ENCODE measurements at regions not wholly inside any gene's neighbourhood (a gene's known extent, or its start where the extent isn't known, plus 50 kb on each side); places are given as distances from the start of the nearest gene placed in this dataset.
"Not testable (repeated sequence)": the region's sequence is repeated elsewhere in the genome, so short reads cannot be mapped to it uniquely, and the experiment has no call there.

GRCh38 chr2:184371641-184372040 lies 226.7 kb upstream of the ZNF804A start:
- Histone ChIP-seq H3K4me3 (ENCODE audit: control insufficient read depth in 1 of 7, extremely low read depth in 1 of 7, insufficient read depth in 4 of 7, low read depth in 2 of 7, low read length in 6 of 7) (no peak overlapping the region), H3K27ac (ENCODE audit: insufficient read depth in 1 of 2, low read depth in 1 of 2, low read length in 2 of 2, poor library complexity in 1 of 2, severe bottlenecking in 2 of 2) (no peak overlapping the region), H3K4me1 (ENCODE audit: control extremely low read depth in 1 of 4, control insufficient read depth in 4 of 4, insufficient read depth in 4 of 4, low read length in 3 of 4) (no peaks in the 10 kb centered on the region), H3K27me3 (replicated peaks in 2 of 5; ENCODE audit: control insufficient read depth in 4 of 5, insufficient read depth in 5 of 5, low read length in 4 of 5) (no peaks in the 10 kb centered on the region), H3K9me3 (ENCODE audit: control extremely low read depth in 1 of 5, control insufficient read depth in 4 of 5, insufficient read depth in 2 of 5, low read depth in 1 of 5, low read length in 4 of 5) (peaks cover 0 to 1% (median 0%) of the 10 kb centered on the region in 5 experiments), H3K36me3 (ENCODE audit: control insufficient read depth in 4 of 4, insufficient read depth in 4 of 4, low read length in 3 of 4) (no peaks in the 10 kb centered on the region)
- ChIA-PET POLR2A (no interaction called here), CTCF (interaction anchor here (0.6 kb wide), 1 partner anchor 918 kb away, joined by 4 read pairs; no protein-coding TSS in a partner anchor)
- no peak for DNase-seq
- WGBS (ENCODE audit: insufficient coverage): 100% methylated on average over 1 of the region's 1 CpG

GRCh38 chr2:184372484-184372883 lies 225.8 kb upstream of the ZNF804A start:
- no peak overlapping the region for H3K4me3 ChIP-seq (ENCODE audit: control insufficient read depth in 1 of 7, extremely low read depth in 1 of 7, insufficient read depth in 4 of 7, low read depth in 2 of 7, low read length in 6 of 7)
- no peaks in the 10 kb centered on the region for H3K36me3 ChIP-seq (ENCODE audit: control insufficient read depth in 4 of 4, insufficient read depth in 4 of 4, low read length in 3 of 4)
- DNase-seq: no peak
- ChIA-PET POLR2A (no interaction called here), CTCF (no interaction called here)
- no peaks in the 10 kb centered on the region for H3K27me3 ChIP-seq (replicated peaks in 2 of 5; ENCODE audit: control insufficient read depth in 4 of 5, insufficient read depth in 5 of 5, low read length in 4 of 5)
- no peak overlapping the region for H3K27ac ChIP-seq (ENCODE audit: insufficient read depth in 1 of 2, low read depth in 1 of 2, low read length in 2 of 2, poor library complexity in 1 of 2, severe bottlenecking in 2 of 2)
- H3K9me3 ChIP-seq (ENCODE audit: control extremely low read depth in 1 of 5, control insufficient read depth in 4 of 5, insufficient read depth in 2 of 5, low read depth in 1 of 5, low read length in 4 of 5): peaks cover 0 to 1% (median 0%) of the 10 kb centered on the region in 5 experiments
- no peaks in the 10 kb centered on the region for H3K4me1 ChIP-seq (ENCODE audit: control extremely low read depth in 1 of 4, control insufficient read depth in 4 of 4, insufficient read depth in 4 of 4, low read length in 3 of 4)

GRCh38 chr2:184394642-184395041 lies 203.7 kb upstream of the ZNF804A start:
- Histone ChIP-seq H3K4me3 (ENCODE audit: control insufficient read depth in 1 of 7, extremely low read depth in 1 of 7, insufficient read depth in 4 of 7, low read depth in 2 of 7, low read length in 6 of 7) (no peak overlapping the region), H3K27me3 (replicated peaks in 2 of 5; ENCODE audit: control insufficient read depth in 4 of 5, insufficient read depth in 5 of 5, low read length in 4 of 5) (no peaks in the 10 kb centered on the region), H3K4me1 (ENCODE audit: control extremely low read depth in 1 of 4, control insufficient read depth in 4 of 4, insufficient read depth in 4 of 4, low read length in 3 of 4) (no peaks in the 10 kb centered on the region), H3K36me3 (ENCODE audit: control insufficient read depth in 4 of 4, insufficient read depth in 4 of 4, low read length in 3 of 4) (no peaks in the 10 kb centered on the region), H3K9me3 (ENCODE audit: control extremely low read depth in 1 of 5, control insufficient read depth in 4 of 5, insufficient read depth in 2 of 5, low read depth in 1 of 5, low read length in 4 of 5) (no peaks in the 10 kb centered on the region), H3K27ac (ENCODE audit: insufficient read depth in 1 of 2, low read depth in 1 of 2, low read length in 2 of 2, poor library complexity in 1 of 2, severe bottlenecking in 2 of 2) (no peak overlapping the region)
- no peak for DNase-seq
- POLR2A ChIA-PET: no interaction called here
- CTCF ChIA-PET: no interaction called here

- ChIA-PET CTCF (no interaction called here), POLR2A (no interaction called here)
- no peak overlapping the region for H3K27ac ChIP-seq (ENCODE audit: insufficient read depth in 1 of 2, low read depth in 1 of 2, low read length in 2 of 2, poor library complexity in 1 of 2, severe bottlenecking in 2 of 2)
- H3K4me1 ChIP-seq (ENCODE audit: control extremely low read depth in 1 of 4, control insufficient read depth in 4 of 4, insufficient read depth in 4 of 4, low read length in 3 of 4): no peaks in the 10 kb centered on the region
- no peaks in the 10 kb centered on the region for H3K36me3 ChIP-seq (ENCODE audit: control insufficient read depth in 4 of 4, insufficient read depth in 4 of 4, low read length in 3 of 4)
- H3K9me3 ChIP-seq (ENCODE audit: control extremely low read depth in 1 of 5, control insufficient read depth in 4 of 5, insufficient read depth in 2 of 5, low read depth in 1 of 5, low read length in 4 of 5): peaks cover 0 to 5% (median 0%) of the 10 kb centered on the region in 5 experiments
- H3K4me3 ChIP-seq (ENCODE audit: control insufficient read depth in 1 of 7, extremely low read depth in 1 of 7, insufficient read depth in 4 of 7, low read depth in 2 of 7, low read length in 6 of 7): no peak overlapping the region
- H3K27me3 ChIP-seq (replicated peaks in 2 of 5; ENCODE audit: control insufficient read depth in 4 of 5, insufficient read depth in 5 of 5, low read length in 4 of 5): no peaks in the 10 kb centered on the region
- DNase-seq: no peak
Measured at GRCh38 chr2:184402381-184402780, 195.9 kb upstream of the ZNF804A start.

GRCh38 chr2:184407041-184407630 lies 191.2 kb upstream of the ZNF804A start:
- H3K27ac ChIP-seq (ENCODE audit: insufficient read depth in 1 of 2, low read depth in 1 of 2, low read length in 2 of 2, poor library complexity in 1 of 2, severe bottlenecking in 2 of 2); H3K4me3 ChIP-seq (ENCODE audit: control insufficient read depth in 1 of 7, extremely low read depth in 1 of 7, insufficient read depth in 4 of 7, low read depth in 2 of 7, low read length in 6 of 7); H3K4me1 ChIP-seq (ENCODE audit: control extremely low read depth in 1 of 4, control insufficient read depth in 4 of 4, insufficient read depth in 4 of 4, low read length in 3 of 4); H3K9me3 ChIP-seq (ENCODE audit: control extremely low read depth in 1 of 5, control insufficient read depth in 4 of 5, insufficient read depth in 2 of 5, low read depth in 1 of 5, low read length in 4 of 5); H3K36me3 ChIP-seq (ENCODE audit: control insufficient read depth in 4 of 4, insufficient read depth in 4 of 4, low read length in 3 of 4); POLR2A ChIA-PET; DNase-seq; CTCF ChIA-PET; H3K27me3 ChIP-seq (replicated peaks in 2 of 5; ENCODE audit: control insufficient read depth in 4 of 5, insufficient read depth in 5 of 5, low read length in 4 of 5): not testable (repeated sequence)
- WGBS (ENCODE audit: insufficient coverage): 97% methylated on average over 6 of the region's 7 CpGs

GRCh38 chr2:184410160-184410559 lies 188.2 kb upstream of the ZNF804A start:
- POLR2A ChIA-PET: no interaction called here
- no peak for DNase-seq
- Histone ChIP-seq H3K4me3 (ENCODE audit: control insufficient read depth in 1 of 7, extremely low read depth in 1 of 7, insufficient read depth in 4 of 7, low read depth in 2 of 7, low read length in 6 of 7) (no peak overlapping the region), H3K27ac (ENCODE audit: insufficient read depth in 1 of 2, low read depth in 1 of 2, low read length in 2 of 2, poor library complexity in 1 of 2, severe bottlenecking in 2 of 2) (no peak overlapping the region), H3K36me3 (ENCODE audit: control insufficient read depth in 4 of 4, insufficient read depth in 4 of 4, low read length in 3 of 4) (no peaks in the 10 kb centered on the region), H3K27me3 (replicated peaks in 2 of 5; ENCODE audit: control insufficient read depth in 4 of 5, insufficient read depth in 5 of 5, low read length in 4 of 5) (no peaks in the 10 kb centered on the region), H3K9me3 (ENCODE audit: control extremely low read depth in 1 of 5, control insufficient read depth in 4 of 5, insufficient read depth in 2 of 5, low read depth in 1 of 5, low read length in 4 of 5) (peaks cover 0 to 7% (median 0%) of the 10 kb centered on the region in 5 experiments), H3K4me1 (ENCODE audit: control extremely low read depth in 1 of 4, control insufficient read depth in 4 of 4, insufficient read depth in 4 of 4, low read length in 3 of 4) (no peaks in the 10 kb centered on the region)
- CTCF ChIA-PET: no interaction called here
- WGBS (ENCODE audit: insufficient coverage): 100% methylated on average over 1 of the region's 1 CpG

- DNase-seq: no peak
- no CpG with 5 or more reads among the region's 2 CpGs for WGBS (ENCODE audit: insufficient coverage)
- POLR2A ChIA-PET: no interaction called here
- Histone ChIP-seq H3K4me3 (ENCODE audit: control insufficient read depth in 1 of 7, extremely low read depth in 1 of 7, insufficient read depth in 4 of 7, low read depth in 2 of 7, low read length in 6 of 7) (no peak overlapping the region), H3K9me3 (ENCODE audit: control extremely low read depth in 1 of 5, control insufficient read depth in 4 of 5, insufficient read depth in 2 of 5, low read depth in 1 of 5, low read length in 4 of 5) (no peaks in the 10 kb centered on the region), H3K4me1 (ENCODE audit: control extremely low read depth in 1 of 4, control insufficient read depth in 4 of 4, insufficient read depth in 4 of 4, low read length in 3 of 4) (no peaks in the 10 kb centered on the region), H3K36me3 (ENCODE audit: control insufficient read depth in 4 of 4, insufficient read depth in 4 of 4, low read length in 3 of 4) (no peaks in the 10 kb centered on the region), H3K27ac (ENCODE audit: insufficient read depth in 1 of 2, low read depth in 1 of 2, low read length in 2 of 2, poor library complexity in 1 of 2, severe bottlenecking in 2 of 2) (no peak overlapping the region), H3K27me3 (replicated peaks in 2 of 5; ENCODE audit: control insufficient read depth in 4 of 5, insufficient read depth in 5 of 5, low read length in 4 of 5) (no peaks in the 10 kb centered on the region)
- CTCF ChIA-PET: no interaction called here
Measured at GRCh38 chr2:184413221-184413620, 185.1 kb upstream of the ZNF804A start.

All from common myeloid progenitor, CD34-positive (primary cell).